Mesodermal cell (in vitro differentiated cells): ENCODE measurements at regions not wholly inside any gene's neighbourhood (a gene's known extent, or its start where the extent isn't known, plus 50 kb on each side); places are given as distances from the start of the nearest gene placed in this dataset.

Experiments used
- H3K27ac ChIP-seq: 2 replicates; pipeline ENCODE4 v1.7.0; 2013; ENCODE audit warnings: mild to moderate bottlenecking, low read depth, low read length, moderate library complexity; ENCODE audit not compliant: severe bottlenecking
- H3K36me3 ChIP-seq: 2 replicates; pipeline ENCODE4 v1.7.1; 2013; ENCODE audit warnings: mild to moderate bottlenecking, low read length, moderate library complexity; ENCODE audit not compliant: control insufficient read depth, insufficient read depth
- H3K4me1 ChIP-seq: one replicate; pipeline ENCODE4 v1.7.1; 2013; ENCODE audit warnings: mild to moderate bottlenecking, low read length; ENCODE audit not compliant: insufficient read depth, control insufficient read depth, poor library complexity, severe bottlenecking
- H3K4me3 ChIP-seq: 2 replicates; pipeline ENCODE4 v1.7.0; 2013; ENCODE audit warnings: low read length, control low read depth, mild to moderate bottlenecking; ENCODE audit not compliant: insufficient read depth, poor library complexity, severe bottlenecking; ENCODE audit errors: extremely low read depth
- H3K9me3 ChIP-seq: 2 replicates; pipeline ENCODE4 v1.7.1; 2013; ENCODE audit warnings: mild to moderate bottlenecking, low read length, moderate library complexity; ENCODE audit not compliant: control insufficient read depth
- WGBS, 2 experiments: methylation state at CpG; one replicate each; pipeline ENCODE4 v1.1.5; 2013; ENCODE audit warnings: missing lambda C conversion rate in 2 of 2; ENCODE audit not compliant: insufficient coverage in 2 of 2; 5-methylcytosine and 5-hydroxymethylcytosine counted together

DNA sequence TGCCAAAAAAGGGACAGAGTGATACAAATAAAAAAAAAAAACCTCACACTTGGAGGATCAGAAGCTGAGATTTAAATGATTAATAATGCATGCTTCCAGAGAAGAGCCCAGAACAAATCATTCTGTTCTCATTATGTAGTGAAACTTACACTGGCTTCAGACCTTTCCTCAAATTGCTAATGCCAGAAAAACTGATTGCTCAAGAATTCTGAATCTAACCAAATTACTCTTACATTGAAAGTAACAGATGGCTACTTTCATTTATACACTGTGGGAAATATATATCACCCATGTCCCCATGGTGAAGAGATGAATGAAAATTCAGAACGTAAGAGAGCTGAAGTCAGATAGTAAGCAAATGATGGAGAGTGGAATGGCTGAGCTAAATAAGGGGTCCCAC lies 85.9 kb upstream of the NSMCE3 start:
- 78 to 100% methylated on average over 1 of the region's 1 CpG for WGBS, 2 experiments
- H3K36me3 ChIP-seq = no peaks in the 10 kb centered on the region
- no peaks in the 10 kb centered on the region for H3K4me1 ChIP-seq
- H3K27ac ChIP-seq = no peak overlapping the region
- no peaks in the 10 kb centered on the region for H3K9me3 ChIP-seq
- H3K4me3 ChIP-seq = no peak overlapping the region

DNA sequence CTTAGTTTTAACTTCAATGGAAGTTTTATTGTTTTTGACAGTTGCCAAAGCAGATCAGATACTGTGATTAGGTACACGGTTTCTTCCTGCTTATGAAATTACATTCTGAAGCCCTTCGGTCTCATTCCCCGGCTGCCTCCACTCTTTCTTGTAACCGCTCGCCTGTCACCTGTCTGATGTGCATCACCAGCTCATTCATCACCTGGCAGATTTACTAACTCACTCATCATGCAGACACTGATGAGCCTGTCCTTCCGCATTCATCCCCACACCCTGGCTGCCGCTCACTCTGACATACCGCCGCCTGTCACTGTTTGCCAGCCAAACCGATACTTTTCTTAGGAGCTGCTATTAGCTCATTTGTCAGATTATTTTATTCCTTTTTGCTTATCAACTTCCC lies 82.8 kb upstream of the NSMCE3 start:
- Histone ChIP-seq H3K9me3 (no peaks in the 10 kb centered on the region), H3K4me1 (peaks cover 4% of the 10 kb centered on the region), H3K36me3 (no peaks in the 10 kb centered on the region), H3K4me3 (no peak overlapping the region), H3K27ac (no peak overlapping the region)
- WGBS, 2 experiments = 88 to 89% methylated on average over 10 of the region's 10 CpGs

DNA sequence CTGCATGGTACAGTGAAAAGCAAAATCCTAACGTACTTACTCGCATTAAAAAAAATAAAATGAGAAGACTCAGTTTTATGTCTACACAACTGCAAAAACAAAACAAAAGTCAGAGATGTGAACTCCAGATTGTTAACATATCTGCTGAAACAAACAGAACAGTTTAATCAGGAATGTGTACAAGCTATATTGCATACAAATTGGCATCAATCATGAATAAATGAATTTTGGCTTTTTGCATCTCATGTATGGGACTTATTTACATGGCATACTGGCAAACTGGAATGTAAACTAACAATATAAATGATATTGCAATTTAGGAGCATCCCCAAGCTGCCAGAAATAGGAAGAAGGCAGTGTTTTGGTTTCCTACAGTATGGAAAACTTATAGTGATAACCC lies 79.6 kb upstream of the NSMCE3 start:
- H3K9me3 ChIP-seq = no peaks in the 10 kb centered on the region
- H3K4me3 ChIP-seq = no peak overlapping the region
- H3K4me1 ChIP-seq = peaks cover 4% of the 10 kb centered on the region
- H3K36me3 ChIP-seq = no peaks in the 10 kb centered on the region
- no peak overlapping the region for H3K27ac ChIP-seq
- 67% methylated on average over 1 of the region's 2 CpGs; no CpG with 5 or more reads in 1 of the 2 experiments for WGBS, 2 experiments

DNA sequence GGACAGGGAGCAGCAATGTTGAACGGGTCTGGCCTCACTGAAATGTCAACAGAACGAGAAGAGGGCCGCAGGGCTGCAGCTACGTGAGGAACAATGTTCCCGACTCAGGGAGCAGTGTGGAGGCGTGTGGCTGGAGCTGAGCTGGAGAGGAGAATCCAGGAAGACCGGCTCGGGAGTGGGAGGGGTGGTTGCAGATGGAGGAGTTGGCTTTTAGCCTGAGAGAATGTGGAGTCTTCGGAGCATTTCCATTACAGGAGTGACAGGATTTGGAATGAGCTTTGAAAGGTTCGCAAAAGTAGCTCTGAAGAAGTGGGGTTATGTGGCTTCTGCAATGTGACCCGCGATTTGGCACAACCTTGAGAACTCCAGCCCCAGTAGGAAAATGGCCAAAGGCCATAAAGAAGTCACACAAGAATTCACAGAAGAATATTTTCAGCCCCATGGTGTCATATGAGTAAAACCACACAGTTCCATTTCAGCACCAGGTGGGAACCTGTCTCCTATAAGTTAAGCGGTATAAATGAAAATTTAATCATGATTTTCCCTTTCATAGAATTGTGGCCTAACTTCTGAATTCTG lies 78.8 kb upstream of the NSMCE3 start:
- 68 to 69% methylated on average over 10 to 12 of the region's 13 CpGs for WGBS, 2 experiments
- no peak overlapping the region for H3K4me3 ChIP-seq
- H3K27ac ChIP-seq = no peak overlapping the region
- peaks cover 4% of the 10 kb centered on the region for H3K4me1 ChIP-seq
- H3K36me3 ChIP-seq = no peaks in the 10 kb centered on the region
- H3K9me3 ChIP-seq = no peaks in the 10 kb centered on the region

DNA sequence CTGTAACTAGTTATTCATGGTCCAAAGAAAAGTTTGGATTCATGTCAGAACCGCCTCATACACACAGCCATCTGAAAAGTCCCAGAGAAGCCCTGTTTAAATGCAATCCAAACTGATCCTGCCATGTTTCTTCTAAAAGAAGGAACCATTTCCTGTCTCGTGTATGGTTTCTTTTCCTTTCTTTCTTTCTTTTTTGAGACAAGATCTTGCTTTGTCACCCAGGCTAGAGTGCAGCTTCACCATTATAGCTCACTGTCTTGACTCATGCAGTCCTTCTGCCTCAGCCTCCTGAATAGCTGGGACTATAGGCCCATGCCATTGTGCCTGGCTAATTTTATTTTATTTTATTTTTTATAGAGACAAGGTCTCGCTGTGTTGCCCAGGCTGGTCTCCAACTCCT lies 77.4 kb upstream of the NSMCE3 start:
- no peak overlapping the region for H3K27ac ChIP-seq
- no peak overlapping the region for H3K4me3 ChIP-seq
- no peaks in the 10 kb centered on the region for H3K36me3 ChIP-seq
- H3K9me3 ChIP-seq = no peaks in the 10 kb centered on the region
- H3K4me1 ChIP-seq = peaks cover 4% of the 10 kb centered on the region
- 93% methylated on average over 3 of the region's 3 CpGs for WGBS, 2 experiments

DNA sequence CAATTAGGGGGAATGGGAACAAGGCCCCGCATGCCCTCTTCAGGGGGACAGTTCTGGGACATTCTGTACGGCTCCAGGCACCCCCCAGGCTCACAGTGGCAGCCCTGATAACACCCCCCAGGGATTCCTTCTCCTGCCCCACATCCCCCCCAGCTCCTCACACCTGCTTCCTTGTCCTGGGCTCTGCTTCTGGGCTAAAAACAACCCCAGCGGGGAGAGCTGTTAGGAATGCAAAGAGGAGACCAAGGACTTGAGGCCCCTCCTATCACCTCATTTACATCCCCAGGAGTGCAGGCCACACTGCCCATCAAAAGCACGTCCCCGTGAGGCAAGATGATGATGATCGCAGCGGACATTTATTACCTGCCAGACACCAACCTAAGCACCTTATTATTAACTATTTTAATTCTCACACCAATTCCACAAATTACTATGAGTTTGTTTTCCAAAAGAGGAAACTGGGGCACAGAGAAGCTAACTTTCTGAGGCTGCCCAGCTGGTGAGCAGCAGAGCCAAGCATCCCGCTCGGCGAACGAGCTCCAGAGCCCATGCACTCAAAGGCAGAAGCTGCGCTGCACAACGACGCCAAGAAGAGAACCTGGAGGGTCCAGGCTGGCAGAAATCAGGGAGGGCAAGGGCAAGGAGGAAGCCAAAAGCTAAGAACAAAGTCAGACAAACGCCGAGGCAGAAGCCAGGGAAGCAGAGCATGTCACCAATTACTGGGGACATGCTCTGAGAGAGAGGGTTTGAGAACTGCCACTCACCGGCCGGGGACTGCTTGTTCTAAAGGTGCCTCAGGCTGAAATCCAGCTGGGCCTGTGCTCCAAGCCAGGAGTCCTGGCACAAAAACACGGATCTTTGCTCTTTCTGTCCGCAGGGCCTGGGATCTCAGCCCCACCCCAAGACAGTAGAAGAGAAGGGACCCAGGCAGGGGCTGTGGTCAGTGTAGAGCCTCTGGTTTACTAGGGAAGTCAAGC lies 76.2 kb upstream of the NSMCE3 start:
- Histone ChIP-seq H3K27ac (no peak overlapping the region), H3K36me3 (no peaks in the 10 kb centered on the region), H3K9me3 (no peaks in the 10 kb centered on the region), H3K4me1 (peaks cover 4% of the 10 kb centered on the region), H3K4me3 (no peak overlapping the region)
- WGBS, 2 experiments = 25 to 28% methylated on average over 17 of the region's 20 CpGs

DNA sequence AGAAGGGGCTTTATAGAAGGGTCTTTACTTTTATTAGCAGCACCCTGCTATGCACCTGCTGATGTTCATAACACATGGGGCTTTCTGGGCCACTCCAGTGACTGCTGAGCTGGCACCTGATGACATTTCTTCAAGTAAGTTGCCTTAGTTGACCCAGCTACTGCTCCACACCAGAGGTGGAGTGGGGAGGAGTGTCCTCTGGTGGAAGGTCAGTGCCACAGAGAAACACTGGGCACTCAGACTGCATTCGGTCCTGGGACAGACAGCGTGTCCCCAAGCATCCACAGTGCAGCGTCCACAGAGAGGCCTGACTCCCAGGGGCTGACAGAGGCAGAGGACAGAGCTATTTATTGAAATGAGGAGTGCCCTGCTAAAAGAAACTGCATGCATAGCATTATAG lies 74.9 kb upstream of the NSMCE3 start:
- no peak overlapping the region for H3K27ac ChIP-seq
- no peaks in the 10 kb centered on the region for H3K36me3 ChIP-seq
- peaks cover 4% of the 10 kb centered on the region for H3K4me1 ChIP-seq
- H3K4me3 ChIP-seq = no peak overlapping the region
- no peaks in the 10 kb centered on the region for H3K9me3 ChIP-seq
- 90 to 100% methylated on average over 2 to 3 of the region's 3 CpGs for WGBS, 2 experiments

DNA sequence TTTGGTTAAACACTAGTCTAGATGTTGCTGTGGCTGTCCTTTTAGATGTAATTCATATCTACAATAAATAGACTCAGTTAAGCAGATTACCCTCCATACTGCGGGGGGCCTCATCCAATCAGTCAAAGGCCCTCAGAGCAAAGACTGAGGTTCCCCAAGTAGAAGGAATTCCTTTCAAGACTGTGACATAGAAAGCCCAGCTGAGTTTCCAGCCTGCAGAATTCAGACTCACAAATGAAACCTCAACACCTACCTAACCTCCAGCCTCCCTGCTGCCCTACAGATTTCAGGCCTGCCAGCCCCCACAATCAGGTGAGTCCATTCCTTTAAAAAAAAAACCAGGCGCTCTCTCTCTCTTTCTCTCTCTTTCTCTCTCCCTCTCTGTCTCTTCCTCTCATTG lies 73.6 kb upstream of the NSMCE3 start:
- WGBS, 2 experiments = 83% methylated on average over 1 of the region's 2 CpGs; no CpG with 5 or more reads in 1 of the 2 experiments
- Histone ChIP-seq H3K9me3 (no peaks in the 10 kb centered on the region), H3K4me1 (peaks cover 4% of the 10 kb centered on the region), H3K4me3 (no peak overlapping the region), H3K36me3 (no peaks in the 10 kb centered on the region), H3K27ac (no peak overlapping the region)

DNA sequence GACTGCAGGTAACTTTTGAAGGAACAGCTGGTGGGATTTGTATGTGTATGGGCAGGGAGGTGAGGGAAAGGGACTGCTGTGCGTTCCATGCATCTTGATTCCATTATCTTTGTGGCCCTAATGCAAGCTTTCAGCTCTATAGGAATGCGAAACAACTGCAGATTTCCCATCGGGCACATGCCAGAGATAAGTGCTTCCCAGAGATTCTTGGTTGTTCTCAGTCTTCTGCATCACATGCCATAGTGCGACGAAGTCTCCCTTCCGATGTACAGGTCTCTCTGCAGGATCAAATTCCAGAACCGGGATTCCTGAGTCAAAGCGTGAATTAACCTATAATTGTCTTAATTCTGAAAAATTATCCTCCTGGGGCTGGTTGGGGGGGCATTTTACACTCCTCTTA lies 72.6 kb upstream of the NSMCE3 start:
- no peak overlapping the region for H3K27ac ChIP-seq

DNA sequence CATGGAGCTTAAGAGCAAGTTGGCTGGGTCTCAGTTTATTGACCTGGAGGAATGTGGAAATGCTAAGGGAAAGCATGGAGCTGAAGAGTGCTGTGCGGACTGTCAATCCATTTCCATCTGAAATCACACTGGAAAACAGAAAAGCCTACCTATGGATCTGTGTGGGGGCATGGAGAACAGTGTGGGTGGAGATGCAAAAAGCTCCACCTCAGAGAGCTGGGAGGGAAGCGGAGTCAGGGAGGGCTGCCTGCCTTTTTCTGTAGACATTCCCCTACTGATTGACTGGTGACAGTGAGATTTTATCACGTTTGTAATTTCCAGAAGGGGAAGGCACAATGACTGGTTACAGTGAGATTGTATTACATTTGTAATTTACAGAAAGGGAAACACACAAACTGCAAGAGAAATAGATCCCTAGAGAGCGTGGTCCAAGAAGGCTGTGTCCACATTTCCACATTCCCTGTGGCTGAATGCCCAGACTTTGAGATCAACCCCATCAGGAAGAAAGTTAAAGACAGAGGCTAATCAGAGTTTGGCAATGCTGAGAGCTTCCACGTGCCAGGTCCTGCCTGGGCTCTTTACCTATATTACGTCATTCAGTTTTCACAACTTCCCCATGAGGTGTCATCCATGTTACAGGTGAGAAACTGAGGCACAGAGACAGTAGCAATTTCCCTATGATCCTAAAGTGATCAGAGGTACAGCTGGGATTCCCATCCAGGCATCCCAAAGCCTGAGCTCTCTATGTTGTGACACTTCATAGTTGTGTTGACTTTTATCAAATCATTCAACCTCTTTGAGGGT lies 67.7 kb upstream of the NSMCE3 start:
- H3K27ac ChIP-seq = no peak overlapping the region
- 92 to 95% methylated on average over 4 of the region's 6 CpGs for WGBS, 2 experiments
- H3K9me3 ChIP-seq = no peaks in the 10 kb centered on the region
- H3K36me3 ChIP-seq = no peaks in the 10 kb centered on the region
- peaks cover 5% of the 10 kb centered on the region for H3K4me1 ChIP-seq
- H3K4me3 ChIP-seq = no peak overlapping the region

More for the DNA sequence above, 72.6 kb upstream of the NSMCE3 start:
- no peaks in the 10 kb centered on the region for H3K9me3 ChIP-seq
- H3K4me3 ChIP-seq = no peak overlapping the region
- H3K36me3 ChIP-seq = no peaks in the 10 kb centered on the region
- no peaks in the 10 kb centered on the region for H3K4me1 ChIP-seq
- WGBS, 2 experiments = 88 to 90% methylated on average over 6 to 7 of the region's 8 CpGs
